HG03442 (cell line): ENCODE measurements at regions not wholly inside any gene's neighbourhood (a gene's known extent, or its start where the extent isn't known, plus 50 kb on each side); places are given as distances from the start of the nearest gene placed in this dataset.

ENCODE experiments used
- ATAC-seq: cut with Tn5 transposase; IDR thresholded peaks from one replicate; pipeline ENCODE4 v1.9.1; 2021; ENCODE audit warnings: mild to moderate bottlenecking, moderate library complexity; ENCODE audit not compliant: unreplicated experiment

GRCh38 chr1:88186911-88187310 is 497.2 kb upstream of the PKN2 start:
- no peak for ATAC-seq

- ATAC-seq: no peak
Measured at GRCh38 chr1:88188038-88188437, 496.0 kb upstream of the PKN2 start.

- no peak for ATAC-seq
Measured at GRCh38 chr1:88189525-88189924, 494.5 kb upstream of the PKN2 start.

- ATAC-seq: peak; percentile 91
Measured at GRCh38 chr1:88191917-88192316, 492.2 kb upstream of the PKN2 start.

GRCh38 chr1:88194542-88194941 is 489.5 kb upstream of the PKN2 start:
- no peak for ATAC-seq

GRCh38 chr1:88200545-88200944 is 483.5 kb upstream of the PKN2 start:
- ATAC-seq: no peak

- no peak for ATAC-seq
Measured at GRCh38 chr1:88204111-88204510, 480.0 kb upstream of the PKN2 start.

GRCh38 chr1:88204612-88205167 is 479.4 kb upstream of the PKN2 start:
- no peak for ATAC-seq

GRCh38 chr1:88208389-88208788 is 475.7 kb upstream of the PKN2 start:
- no peak for ATAC-seq

GRCh38 chr1:88210103-88210787 is 473.8 kb upstream of the PKN2 start:
- ATAC-seq: no peak

- ATAC-seq: no peak
Measured at GRCh38 chr1:88216441-88216840, 467.6 kb upstream of the PKN2 start.

GRCh38 chr1:88217386-88217785 is 466.7 kb upstream of the PKN2 start:
- ATAC-seq: no peak

- no peak for ATAC-seq
Measured at GRCh38 chr1:88219521-88219920, 464.6 kb upstream of the PKN2 start.

GRCh38 chr1:88221411-88221810 is 462.7 kb upstream of the PKN2 start:
- no peak for ATAC-seq

GRCh38 chr1:88224906-88225305 is 459.2 kb upstream of the PKN2 start:
- no peak for ATAC-seq

- no peak for ATAC-seq
Measured at GRCh38 chr1:88228114-88228513, 456.0 kb upstream of the PKN2 start.

GRCh38 chr1:88230126-88230525 is 453.9 kb upstream of the PKN2 start:
- ATAC-seq: no peak

- ATAC-seq: no peak
Measured at GRCh38 chr1:88237058-88237457, 447.0 kb upstream of the PKN2 start.

GRCh38 chr1:88239205-88239604 is 444.9 kb upstream of the PKN2 start:
- ATAC-seq: no peak

GRCh38 chr1:88247666-88248065 is 436.4 kb upstream of the PKN2 start:
- no peak for ATAC-seq

- no peak for ATAC-seq
Measured at GRCh38 chr1:88250915-88251314, 433.2 kb upstream of the PKN2 start.

- no peak for ATAC-seq
Measured at GRCh38 chr1:88252745-88253144, 431.3 kb upstream of the PKN2 start.

- ATAC-seq: no peak
Measured at GRCh38 chr1:88265606-88266005, 418.5 kb upstream of the PKN2 start.
